Right forelimb (tissue), 1 donor: ENCODE measurements at regions not wholly inside any gene's neighbourhood (a gene's known extent, or its start where the extent isn't known, plus 50 kb on each side); places are given as distances from the start of the nearest gene placed in this dataset.

Experiments used
- DNase-seq: peaks from one replicate; pipeline ENCODE4 v3.0.0-alpha.2; 2018

DNA sequence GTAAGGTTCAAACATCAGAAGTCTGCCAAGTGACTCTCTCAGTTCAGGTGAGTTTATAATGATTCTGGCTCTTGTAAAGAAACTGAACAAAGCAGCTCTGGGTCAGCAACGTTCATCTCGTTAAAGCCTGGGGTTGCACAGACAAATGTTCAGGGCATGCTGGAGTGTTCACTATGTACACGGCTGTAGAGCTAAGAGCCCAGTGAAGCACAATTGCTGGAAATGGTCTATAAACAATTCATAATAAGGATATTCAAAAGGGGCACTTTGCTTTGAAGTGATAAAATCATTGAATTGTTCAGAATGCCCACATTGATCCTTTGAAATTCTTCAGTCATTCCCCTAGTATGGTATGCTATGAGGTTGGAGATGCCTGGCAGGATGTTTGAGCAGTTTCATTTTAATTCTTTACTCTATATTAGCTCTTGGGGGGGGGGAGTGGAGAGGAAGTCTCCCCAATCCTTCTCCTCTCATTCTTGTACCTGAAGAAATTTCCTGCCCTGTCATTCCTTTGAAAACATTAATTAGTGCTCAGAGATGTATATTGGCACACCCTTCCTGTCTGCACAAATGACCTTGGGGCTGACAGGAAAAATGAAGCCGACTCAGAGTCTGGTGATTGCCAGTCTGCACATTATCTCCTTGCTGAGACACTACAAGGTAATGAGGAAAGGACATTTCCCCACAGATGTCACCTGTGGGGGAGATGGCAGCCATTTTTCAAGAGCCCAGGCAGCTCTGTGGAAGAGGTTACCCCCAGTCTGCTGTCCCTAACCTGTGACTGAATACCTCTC lies 145.5 kb downstream of the DLEU7 start:
- no peak for DNase-seq

DNA sequence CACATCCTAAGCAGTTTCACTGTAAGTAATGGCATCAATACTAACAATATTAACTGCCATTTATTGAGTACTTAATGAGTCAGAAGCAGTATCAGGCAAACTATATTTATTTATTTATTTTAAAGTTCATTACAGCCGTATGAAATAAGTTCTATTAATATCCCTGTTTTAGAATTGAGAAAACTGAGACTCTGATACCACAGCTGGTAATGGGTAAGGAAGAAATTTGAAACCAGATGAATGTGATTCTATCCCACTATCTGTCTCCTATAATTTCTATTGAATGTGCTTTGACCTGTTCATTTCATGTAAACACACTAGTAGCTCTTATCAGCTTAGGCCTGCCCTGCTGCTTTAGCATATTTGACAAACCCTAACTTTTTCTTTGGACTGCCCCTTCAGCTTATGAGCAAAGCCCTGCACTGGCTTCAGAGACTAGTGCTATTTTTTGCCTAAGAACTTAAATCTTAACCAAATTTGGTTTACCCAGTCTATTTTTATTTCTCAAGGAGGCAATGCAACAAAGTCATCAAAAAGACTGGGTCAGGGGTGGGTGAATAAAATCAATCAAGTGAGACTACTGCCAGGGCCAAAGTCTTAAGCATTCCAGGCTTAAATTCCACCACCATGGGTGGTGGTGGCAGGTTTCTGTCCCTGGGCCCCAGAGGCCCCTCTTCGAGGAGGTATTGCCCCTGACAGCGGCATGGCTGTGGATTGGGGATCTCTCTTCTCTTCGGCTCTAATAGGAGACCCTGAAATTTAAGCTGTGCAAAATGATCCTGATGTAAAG lies 143.4 kb downstream of the DLEU7 start:
- DNase-seq, result no peak

DNA sequence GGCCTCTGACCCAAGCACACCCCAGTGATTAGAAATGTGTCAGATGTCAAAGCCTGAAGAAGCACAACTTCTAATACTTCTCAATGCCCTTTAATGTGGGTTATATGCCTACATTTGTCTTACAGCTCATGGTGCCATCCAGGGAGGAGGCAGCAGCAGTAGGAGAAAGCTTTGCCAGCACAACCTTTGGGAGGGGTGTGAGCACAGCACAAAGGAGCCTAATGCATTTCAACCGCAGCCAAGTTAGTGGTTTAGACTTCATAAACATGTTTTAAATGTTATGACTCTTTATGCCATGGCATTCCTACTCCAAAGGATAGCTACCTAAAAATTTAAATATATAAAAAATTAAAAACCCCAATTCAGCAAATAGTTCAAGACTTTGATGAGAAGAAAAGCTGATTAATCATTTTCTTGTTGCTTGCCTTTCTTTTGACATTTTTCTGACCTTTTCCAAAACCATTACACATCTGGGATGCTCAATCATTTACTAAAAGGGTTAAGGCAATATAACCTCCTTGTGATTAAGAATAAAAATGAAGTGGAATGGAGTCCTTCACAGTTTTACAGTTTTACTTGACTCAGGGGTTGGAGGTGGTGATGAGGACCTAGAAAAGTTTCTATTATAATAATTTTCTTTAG lies 142.7 kb downstream of the DLEU7 start:
- no peak for DNase-seq

DNA sequence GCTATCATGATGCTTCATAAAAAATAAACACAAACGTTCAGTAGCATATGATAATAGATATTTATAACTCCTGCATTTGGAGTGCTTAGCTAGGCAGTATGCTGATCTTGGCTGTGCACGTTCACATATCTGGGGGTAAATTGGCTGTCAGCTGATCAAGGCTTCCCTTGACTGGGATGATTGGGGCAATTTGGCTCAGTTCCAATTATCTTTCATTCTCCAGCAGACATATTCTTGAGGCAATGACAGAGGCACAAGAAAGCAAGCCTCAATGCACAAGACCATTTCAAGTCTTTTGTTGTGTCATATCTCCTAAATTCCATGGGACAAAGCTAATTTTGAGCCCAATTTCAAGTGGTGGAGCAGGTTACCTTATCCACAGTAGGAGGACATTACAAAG lies 142.0 kb downstream of the DLEU7 start:
- no peak for DNase-seq

DNA sequence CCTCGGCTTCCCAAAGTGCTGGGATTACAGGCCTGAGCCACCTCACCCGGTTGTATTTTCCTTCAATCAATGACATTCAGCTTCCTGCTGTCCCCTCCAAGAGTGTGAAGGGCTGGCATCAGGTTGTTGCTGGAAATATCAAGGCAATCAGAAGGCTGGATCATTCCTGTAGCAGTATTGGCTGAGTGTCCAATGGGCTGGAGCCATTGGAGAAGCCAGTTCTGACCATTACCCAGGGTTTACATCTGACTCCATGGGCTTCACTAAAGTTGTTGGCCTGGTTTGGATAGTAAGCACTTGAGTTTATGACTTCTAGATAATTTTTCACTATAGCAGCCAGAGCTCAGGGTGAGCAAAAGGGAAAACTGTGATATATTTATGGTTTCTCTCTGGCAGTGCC lies 137.0 kb downstream of the DLEU7 start:
- DNase-seq, result no peak

DNA sequence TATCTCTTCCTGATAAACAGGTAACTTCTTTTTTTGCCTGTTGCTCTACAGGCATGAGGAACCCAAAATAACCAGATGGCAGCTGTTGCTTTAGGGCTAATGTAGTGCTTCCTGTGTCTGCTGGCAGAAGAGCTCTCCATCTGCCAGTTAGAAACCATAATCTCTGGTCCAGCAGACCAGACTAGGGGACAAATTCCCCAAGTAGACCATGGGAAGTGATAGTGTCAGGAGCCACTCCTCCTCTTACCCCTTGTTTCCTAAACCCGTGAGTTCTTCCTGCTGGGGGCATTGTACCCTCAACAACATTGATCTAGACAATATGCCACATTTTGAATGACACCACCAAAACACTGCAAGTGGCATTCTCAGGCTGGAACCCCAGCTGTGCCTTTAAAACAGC lies 135.9 kb downstream of the DLEU7 start:
- no peak for DNase-seq

DNA sequence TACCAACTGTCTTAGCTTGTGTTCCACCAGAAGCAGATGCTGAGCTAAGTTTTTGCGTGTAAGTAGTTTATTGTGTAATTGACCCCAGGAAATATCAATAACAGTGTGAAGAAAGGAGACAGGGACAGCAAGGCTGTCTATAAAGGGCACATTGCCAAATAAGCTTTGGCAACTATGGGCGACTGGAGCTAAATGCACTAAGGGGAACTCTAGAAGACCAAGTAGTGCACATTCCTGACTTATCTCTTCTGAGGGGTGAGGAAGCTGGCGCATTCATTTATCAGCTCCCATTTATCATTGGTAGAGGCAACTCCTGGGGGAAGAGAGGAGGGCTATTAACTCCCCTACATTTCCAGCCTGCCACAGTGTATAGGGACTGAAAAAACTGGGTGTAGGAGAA lies 135.0 kb downstream of the DLEU7 start:
- DNase-seq, result no peak

DNA sequence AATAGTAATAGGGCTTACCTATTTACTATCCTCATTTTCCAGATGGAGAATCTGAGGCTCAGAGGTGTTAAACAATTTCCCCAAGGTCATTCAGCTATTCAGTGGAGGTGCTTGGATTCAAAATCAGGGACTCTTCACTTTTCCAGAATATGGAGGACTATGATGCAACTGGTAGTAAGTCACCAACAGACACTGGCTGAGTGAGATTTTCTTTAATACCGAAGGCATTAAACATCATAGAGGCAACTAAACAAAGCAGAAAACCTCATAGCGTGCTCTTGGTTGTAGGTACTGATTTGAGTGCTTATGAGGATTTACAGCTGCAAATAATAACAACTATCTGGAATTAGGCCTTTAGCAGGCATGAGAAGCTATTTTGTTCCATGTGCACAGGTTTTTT lies 134.4 kb downstream of the DLEU7 start:
- no peak for DNase-seq

DNA sequence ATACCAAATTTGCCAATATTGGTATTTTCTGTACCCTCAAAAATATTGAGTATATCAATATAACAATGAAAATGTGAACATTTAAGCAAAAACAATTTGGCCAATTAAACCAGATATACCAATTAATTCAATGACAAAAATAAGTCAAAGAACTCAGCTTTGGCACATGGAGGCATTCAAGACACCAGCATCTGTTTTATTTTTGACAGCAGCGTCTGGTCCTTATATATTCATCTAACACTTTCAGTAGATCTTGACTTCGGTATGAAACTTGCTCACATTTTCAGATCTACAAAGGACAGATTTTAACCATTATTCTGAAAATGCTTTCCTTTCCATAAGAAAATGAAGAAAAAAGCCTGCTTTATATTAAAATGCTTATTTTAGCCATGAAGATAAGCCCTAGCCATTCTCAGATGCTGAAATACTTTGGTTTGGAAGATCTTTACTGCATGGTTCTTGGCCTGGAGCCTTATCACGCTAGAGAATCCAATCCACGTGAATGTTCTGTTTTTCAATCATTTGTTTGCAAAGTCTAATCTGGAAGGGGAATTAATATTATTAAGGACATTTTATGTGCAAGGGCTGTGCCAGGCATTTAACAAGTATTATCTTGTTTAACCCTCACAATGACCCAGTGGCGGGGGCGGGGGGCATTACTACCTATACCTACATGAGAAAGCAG lies 132.2 kb downstream of the DLEU7 start:
- DNase-seq, result no peak

DNA sequence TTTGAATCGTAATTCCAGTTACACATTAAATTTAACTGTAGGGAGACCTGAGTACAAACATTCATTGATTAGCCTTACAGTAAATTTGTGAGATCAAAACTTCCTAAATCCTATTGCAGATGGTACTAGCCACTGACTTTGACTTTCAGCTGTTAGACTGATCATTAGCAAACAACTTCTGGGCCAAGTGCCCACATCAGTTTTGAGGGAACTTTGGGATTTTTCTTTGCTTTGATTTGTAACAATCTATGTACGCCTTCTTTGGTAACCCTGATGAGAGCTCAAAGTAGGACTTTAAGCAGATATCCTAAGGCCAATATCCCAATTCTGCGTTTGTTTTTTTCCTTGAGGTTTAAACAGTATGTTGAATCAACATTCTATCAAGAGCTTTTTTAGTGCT lies 131.5 kb downstream of the DLEU7 start:
- DNase-seq, result no peak

DNA sequence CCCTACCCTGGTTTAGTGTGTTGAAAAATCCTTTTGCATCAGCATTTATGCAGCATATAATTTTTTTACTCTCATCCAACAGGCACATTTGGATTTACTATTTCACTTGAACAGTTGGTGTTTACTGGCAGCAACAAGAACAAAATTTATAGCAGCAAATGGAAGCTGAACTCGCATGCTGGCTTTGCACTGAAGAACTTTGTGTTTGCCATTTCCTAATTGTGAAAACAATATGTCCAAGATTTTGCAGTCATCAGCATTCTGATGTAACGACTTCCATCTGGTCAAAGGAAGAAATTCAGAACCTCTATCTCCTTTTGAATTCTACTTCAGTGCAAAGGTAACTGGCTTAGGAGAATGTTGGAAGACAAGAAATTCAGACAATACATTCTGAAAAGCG lies 131.0 kb downstream of the DLEU7 start:
- no peak for DNase-seq

DNA sequence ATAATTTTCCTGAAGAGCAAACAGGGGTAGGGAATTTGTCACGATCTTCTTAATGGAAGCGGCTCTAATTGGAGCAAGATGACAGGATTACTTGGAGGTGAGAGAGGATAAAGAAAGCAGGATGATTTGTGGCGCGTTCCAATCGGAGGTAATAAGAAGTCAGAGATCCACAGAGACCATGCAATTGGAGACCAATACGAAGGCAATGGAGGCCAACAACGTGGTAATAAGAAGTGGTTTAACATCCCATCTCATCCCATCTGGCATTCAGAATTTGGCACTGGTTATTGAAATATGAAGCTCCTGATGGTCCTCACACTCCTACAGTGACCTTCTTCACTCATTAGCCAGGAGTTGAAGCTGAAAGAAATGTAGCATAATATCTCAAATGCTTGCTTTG lies 130.6 kb downstream of the DLEU7 start:
- no peak for DNase-seq

DNA sequence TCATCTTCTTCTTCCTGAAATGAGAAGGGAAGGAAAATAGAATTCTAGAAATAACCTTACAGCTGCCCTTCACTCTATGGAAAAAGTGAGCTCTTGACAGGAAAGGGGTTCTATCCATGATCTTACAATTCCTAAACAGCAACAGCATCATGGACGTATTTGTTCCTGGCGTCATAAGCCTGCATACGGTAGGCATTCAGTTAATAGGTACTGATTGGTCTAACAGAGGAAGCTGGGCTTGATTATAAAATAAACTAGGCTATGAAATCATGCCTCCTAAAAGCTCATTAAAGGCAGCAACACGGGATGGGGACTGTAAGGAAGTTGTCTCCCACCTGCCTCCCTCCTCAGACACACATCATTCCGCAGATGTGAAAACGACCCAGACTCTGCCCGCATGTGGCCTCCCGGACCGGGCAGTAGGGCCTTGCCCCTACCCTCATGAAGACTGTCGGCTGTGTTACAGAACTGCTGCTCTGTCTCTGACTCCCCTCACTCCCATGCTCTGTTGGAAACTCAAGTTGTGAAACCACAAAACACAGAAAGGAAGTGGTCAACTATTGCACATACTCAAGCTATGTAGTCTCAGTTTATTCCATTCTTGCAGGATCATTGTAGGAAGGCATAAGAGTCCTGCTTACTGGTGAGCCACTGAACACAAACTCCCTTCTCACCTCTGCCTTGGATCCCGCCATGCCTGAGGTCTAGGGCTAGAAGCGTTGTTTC lies 129.8 kb downstream of the DLEU7 start:
- DNase-seq, result no peak

DNA sequence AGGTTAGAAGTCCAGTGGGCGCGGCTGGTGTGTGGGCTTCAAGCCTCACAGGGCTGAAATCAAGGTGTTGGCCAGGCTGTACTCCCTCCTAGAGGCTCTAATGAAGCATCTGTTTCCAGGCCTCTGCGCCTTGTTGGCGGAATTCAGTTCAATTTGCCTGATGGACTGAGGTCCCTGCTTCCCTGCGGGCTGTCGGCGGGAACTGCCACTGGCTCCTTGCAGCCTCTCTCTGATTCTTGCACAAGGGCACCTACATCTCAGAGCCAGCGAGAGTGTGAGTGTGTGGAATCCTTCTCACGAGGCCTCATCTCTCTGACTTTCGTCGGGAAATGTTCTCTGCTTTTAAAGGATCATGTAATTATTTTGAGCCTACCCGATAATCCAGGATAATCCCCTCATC lies 128.6 kb downstream of the DLEU7 start:
- DNase-seq, result no peak

DNA sequence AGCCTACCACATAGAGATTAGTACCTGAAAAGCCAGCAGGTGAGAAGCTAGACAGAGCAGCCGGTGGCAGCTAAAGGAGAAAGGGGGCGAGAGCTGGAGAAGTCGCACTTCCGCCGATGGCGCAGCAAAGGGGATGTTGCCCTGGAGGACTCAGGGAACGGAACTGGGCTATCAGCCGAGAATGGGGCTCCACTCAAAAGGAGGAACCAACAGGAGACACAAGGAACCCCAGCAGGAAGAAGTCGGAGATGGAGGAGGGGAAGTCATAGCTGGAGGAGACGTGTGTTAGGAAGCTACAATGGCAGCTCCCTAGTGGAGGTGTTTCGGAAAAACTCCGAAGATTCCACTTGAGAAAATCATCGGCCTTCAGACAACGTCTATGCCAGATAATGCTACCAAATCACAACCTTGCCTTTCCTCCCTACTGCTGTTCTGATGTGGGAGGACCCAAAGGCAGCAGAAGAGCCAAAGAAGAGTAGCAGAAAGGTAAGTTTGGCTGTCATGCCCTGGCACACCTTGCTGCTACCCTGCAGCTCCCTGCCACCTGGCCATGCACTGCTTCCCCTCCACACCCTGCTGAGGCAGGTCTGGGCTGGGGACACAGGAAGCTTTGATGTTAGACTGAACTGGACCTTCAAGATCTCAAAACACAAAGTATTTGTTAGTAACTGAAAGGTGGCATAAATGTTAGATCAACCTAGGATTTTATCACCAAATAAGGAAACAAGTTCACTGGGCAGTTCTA lies 127.9 kb downstream of the DLEU7 start:
- DNase-seq, result no peak

DNA sequence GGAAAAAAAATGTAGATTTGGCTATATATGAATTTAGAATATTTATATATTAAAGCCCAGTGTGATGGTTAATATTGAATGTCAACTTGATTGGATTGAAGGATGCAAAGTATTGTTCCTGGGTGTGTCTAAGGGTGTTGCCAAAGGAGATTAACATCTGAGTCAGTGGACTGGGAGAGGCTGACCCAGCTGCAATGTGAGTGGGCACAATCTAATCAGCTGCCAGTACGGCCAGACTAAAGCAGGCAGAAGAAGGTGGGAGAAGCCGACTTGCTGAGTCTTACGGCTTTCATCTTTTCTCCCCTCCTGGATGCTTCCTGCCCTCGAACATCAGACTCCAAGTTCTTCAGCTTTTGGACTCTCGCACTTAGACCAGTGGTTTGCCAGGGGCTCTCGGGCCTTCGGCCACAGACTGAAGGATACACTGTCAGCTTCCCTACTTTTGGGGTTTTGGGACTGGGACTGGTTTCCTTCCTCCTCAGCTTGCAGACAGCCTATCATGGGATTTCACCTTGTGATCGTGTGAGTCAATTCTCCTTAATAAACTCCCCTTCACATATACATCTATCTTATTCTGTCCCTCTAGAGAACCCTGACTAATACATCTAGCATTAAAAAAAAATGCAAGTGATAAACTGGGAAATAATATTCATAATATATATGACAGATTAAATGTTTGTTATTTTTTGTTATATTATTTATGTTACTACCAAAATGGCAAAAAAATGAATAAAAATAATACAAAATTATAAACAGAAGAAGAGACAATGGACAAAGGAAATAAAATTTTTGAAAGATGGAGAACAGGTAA lies 122.4 kb downstream of the DLEU7 start:
- no peak for DNase-seq

DNA sequence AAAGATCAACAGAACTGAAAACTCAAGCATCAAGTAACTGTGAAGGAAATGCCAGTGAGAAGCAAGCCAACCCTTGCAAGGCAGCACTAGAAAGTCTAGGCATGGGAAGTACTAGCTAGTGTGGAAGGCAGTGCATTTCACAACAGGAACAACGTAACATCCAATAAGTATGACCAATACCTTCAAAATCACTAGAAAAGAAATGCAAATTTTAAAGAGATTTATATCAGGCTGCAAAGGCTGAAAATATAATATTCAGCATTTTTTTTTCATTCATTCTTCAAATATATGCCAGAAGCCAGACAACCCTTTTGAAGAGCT lies 121.9 kb downstream of the DLEU7 start:
- DNase-seq, result no peak

DNA sequence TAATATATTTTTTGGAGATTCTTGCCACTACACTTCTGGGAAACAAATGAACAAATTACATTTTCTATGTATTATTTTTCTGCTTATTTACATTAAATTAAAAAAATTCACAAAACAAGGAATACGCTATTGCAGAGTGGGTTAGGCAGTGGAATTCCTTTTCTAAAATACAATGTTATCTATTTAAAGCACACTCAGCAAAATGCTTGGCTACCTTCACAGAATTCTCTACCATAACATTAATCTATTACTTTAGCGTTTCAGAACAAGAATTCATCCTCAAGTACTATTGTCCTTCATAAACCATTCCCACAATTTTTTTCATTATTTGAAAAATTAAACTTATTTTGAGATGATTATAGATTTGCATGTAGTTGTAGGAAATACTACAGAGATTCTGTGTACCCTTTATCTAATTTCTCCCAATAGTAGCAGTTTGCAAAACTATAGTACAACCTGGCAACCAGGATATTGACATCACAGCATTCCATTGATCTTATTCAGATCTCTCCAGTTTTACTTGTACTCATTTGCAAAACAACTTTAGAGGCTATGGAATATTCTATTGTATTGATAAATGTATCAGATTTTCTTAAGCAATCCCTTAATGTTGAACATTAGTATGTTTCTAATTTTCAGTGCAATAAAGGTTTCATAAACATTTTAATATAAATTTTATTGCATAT lies 120.9 kb downstream of the DLEU7 start:
- DNase-seq, result no peak

DNA sequence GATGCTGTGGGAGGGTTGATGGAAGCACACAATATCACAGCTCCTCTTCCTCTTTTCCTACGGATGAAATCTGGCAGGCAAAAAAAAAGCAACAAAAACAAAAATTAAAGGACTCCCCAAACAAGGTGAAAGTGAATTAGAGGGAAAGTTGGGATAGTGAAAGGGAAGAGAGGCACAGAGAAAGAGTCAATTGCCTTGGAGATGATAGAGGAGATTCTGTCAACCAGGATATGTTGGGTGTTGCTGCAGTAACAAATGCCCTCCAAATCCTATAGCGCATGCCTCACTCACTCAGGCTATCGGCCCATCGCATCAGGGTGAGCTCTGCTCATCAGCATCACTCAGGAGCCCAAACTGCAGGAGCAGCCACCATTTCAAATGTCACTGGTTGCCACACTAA lies 119.1 kb downstream of the DLEU7 start:
- DNase-seq, result no peak

DNA sequence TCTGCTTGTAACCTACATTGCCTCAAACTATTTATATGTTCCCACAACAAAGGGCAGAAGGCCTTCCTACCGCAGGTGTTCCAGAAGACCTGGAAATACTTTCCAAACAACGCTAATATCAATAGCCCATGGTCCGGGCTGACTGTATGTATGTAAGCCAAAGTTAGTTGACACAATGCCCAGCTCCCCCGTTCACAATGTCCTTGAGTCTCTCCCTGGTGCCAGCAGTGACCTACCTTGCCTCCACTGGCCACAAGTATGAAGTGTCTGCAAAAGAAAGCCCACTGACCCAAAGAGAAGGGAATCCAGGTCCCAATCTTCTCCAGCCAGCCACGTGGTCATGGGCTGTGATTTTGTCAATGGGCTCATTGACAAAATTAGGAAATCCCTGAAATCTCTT lies 118.6 kb downstream of the DLEU7 start:
- no peak for DNase-seq

DNA sequence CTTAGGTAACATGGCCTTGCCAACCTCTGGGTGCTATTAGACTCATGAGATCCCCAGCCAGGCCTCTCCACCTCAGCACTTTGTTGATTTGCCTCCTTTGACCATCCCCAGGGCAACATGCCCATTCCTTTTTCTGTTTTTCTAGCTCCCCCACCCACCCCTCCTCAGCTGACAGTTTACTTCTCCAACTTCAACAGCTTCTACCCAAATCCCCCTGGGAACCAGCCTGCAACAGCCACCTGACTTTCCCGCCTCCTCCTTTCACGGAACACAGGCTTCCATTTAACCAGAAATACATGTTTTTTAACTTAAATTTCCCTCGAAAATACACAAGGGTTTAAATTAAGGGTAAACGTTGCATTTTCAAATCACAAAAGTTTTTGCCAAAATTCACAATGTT lies 117.3 kb downstream of the DLEU7 start:
- no peak for DNase-seq
